ENCODE measurements at regions not wholly inside any gene's neighbourhood (a gene's known extent, or its start where the extent isn't known, plus 50 kb on each side); places are given as distances from the start of the nearest gene placed in this dataset.

DNA sequence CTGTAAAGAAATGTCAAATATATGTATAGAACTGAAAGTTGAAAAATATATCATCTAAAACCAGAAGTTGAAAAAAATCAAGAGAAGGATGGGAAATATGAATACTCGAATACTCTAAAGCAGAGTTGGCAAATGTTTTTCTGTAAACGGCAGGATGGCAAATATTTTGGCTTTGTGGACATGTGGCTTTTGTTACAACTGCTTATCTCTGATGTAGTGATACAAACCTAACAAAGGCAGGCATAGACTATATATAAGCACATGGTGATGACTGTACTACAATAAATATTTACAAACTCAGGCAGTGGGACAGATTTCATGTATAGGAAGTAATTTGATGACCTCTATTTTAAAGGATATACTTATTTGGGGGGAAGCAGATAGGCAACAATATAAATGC, 224.6 kb upstream of the LRRTM4 start:
- TF ChIP-seq, protein P1, sequence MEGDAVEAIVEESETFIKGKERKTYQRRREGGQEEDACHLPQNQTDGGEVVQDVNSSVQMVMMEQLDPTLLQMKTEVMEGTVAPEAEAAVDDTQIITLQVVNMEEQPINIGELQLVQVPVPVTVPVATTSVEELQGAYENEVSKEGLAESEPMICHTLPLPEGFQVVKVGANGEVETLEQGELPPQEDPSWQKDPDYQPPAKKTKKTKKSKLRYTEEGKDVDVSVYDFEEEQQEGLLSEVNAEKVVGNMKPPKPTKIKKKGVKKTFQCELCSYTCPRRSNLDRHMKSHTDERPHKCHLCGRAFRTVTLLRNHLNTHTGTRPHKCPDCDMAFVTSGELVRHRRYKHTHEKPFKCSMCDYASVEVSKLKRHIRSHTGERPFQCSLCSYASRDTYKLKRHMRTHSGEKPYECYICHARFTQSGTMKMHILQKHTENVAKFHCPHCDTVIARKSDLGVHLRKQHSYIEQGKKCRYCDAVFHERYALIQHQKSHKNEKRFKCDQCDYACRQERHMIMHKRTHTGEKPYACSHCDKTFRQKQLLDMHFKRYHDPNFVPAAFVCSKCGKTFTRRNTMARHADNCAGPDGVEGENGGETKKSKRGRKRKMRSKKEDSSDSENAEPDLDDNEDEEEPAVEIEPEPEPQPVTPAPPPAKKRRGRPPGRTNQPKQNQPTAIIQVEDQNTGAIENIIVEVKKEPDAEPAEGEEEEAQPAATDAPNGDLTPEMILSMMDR (IDR thresholded peaks at IDR 0.05) = no peak
- TF ChIP-seq ZFX (IDR thresholded peaks at IDR 0.05; ENCODE audit: borderline replicate concordance) = no peak
